Lower leg skin (tissue), 3 donors: ENCODE measurements at regions not wholly inside any gene's neighbourhood (a gene's known extent, or its start where the extent isn't known, plus 50 kb on each side); places are given as distances from the start of the nearest gene placed in this dataset.

Experiments
- POLR2A ChIP-seq, 2 donors: fragments of 450-650 bp; IDR thresholded peaks; one replicate each; pipeline ENCODE4 v1.6.1; 2016 to 2017; ENCODE audit warnings: antibody characterized with exemption in 2 of 2, mild to moderate bottlenecking in 1 of 2, moderate library complexity in 1 of 2
- TF ChIP-seq, protein P1 (sequence below), 3 donors: fragments of 450-650 bp; IDR thresholded peaks; one replicate each; pipeline ENCODE4 v1.5.1; 2016; ENCODE audit warnings: antibody characterized with exemption in 3 of 3, mild to moderate bottlenecking in 3 of 3, moderate library complexity in 2 of 3

DNA sequence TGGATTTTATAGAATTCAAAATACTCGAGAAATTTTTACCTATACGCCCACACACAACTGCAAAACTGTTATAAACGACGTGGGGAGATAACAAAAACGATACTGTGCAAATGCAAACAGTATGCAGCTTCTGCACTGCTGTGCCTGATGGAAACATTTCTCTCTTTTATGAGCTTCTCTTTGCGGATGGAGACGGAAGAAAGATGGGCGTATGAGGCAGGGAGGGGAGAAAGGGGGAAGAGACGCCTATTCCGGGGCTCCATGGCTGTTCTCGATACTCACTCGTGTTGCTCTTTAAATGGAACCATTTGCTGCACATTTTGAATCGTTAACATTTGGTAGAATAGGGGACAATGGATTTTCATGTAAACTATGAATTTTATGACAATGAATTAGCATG, 69.1 kb upstream of the EXOC2 start:
- TF ChIP-seq, protein P1, sequence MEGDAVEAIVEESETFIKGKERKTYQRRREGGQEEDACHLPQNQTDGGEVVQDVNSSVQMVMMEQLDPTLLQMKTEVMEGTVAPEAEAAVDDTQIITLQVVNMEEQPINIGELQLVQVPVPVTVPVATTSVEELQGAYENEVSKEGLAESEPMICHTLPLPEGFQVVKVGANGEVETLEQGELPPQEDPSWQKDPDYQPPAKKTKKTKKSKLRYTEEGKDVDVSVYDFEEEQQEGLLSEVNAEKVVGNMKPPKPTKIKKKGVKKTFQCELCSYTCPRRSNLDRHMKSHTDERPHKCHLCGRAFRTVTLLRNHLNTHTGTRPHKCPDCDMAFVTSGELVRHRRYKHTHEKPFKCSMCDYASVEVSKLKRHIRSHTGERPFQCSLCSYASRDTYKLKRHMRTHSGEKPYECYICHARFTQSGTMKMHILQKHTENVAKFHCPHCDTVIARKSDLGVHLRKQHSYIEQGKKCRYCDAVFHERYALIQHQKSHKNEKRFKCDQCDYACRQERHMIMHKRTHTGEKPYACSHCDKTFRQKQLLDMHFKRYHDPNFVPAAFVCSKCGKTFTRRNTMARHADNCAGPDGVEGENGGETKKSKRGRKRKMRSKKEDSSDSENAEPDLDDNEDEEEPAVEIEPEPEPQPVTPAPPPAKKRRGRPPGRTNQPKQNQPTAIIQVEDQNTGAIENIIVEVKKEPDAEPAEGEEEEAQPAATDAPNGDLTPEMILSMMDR (IDR thresholded peaks at IDR 0.05): no peak
- no peak for TF ChIP-seq POLR2A (IDR thresholded peaks at IDR 0.05)
